ENCODE measurements at regions not wholly inside any gene's neighbourhood (a gene's known extent, or its start where the extent isn't known, plus 50 kb on each side); places are given as distances from the start of the nearest gene placed in this dataset.

GRCh38 chr2:177042311-177042710, 170.3 kb upstream of the HNRNPA3 start:
- TF ChIP-seq YY1 (IDR thresholded peaks at IDR 0.05) (no peak), FOXA1 (IDR thresholded peaks at IDR 0.05) (no peak), JUND (IDR thresholded peaks at IDR 0.05) (no peak), RAD21 (IDR thresholded peaks at IDR 0.05) (no peak), CTCF (IDR thresholded peaks at IDR 0.05; ENCODE audit: low read depth, low read length, missing input control) (no peak), SP1 (IDR thresholded peaks at IDR 0.05) (no peak), MAX (IDR thresholded peaks at IDR 0.05) (no peak)
